ENCODE measurements at regions not wholly inside any gene's neighbourhood (a gene's known extent, or its start where the extent isn't known, plus 50 kb on each side); places are given as distances from the start of the nearest gene placed in this dataset.

GRCh38 chr4:155526452-155527169 lies 140.0 kb upstream of the GUCY1A1 start:
- no peak for ATAC-seq
- no peaks in the 10 kb centered on the region for H3K27me3 ChIP-seq (ENCODE audit: control insufficient read depth in 2 of 2, insufficient read depth in 2 of 2, low read length in 2 of 2)
- no peaks in the 10 kb centered on the region for H3K9me3 ChIP-seq (replicated peaks; ENCODE audit: control insufficient read depth, insufficient read depth, low read depth, low read length)
- H3K4me3 ChIP-seq, result no peak overlapping the region
- no peaks in the 10 kb centered on the region for H3K36me3 ChIP-seq (ENCODE audit: control insufficient read depth, insufficient read depth, low read length)
- H2AFZ ChIP-seq (ENCODE audit: low read depth, low read length), result no peak overlapping the region
- no peak for FAIRE-seq
- POLR2A ChIA-PET, result no interaction called here
- no peak overlapping the region for H3K9ac ChIP-seq (ENCODE audit: insufficient read depth in 1 of 2, low read depth in 2 of 2, low read length in 2 of 2)
- no peak for TF ChIP-seq MBD2 (IDR thresholded peaks at IDR 0.05; ENCODE audit: borderline replicate concordance, low read depth)
- H4K20me1 ChIP-seq (replicated peaks; ENCODE audit: control insufficient read depth, insufficient read depth, low read length), result no peaks in the 10 kb centered on the region
- no peak for DNase-seq (ENCODE audit: extremely low read depth in 1 of 4, low spot score in 3 of 4)
- no peaks in the 10 kb centered on the region for H3K4me1 ChIP-seq (replicated peaks in 1 of 2; ENCODE audit: control insufficient read depth in 2 of 2, insufficient read depth in 2 of 2, low read length in 2 of 2)
- under 1% methylated on average over 8 of the region's 8 CpGs for whole genome bisulfite sequencing (ENCODE audit: insufficient coverage, low coverage, missing lambda C conversion rate)
- BruUV-seq (replicated peaks), result no TSS peak
- H3K9me1 ChIP-seq (ENCODE audit: control insufficient read depth, insufficient read depth, low read length), result no peaks in the 10 kb centered on the region
- no peak overlapping the region for H3K4me2 ChIP-seq (ENCODE audit: insufficient read depth, low read length)
- no peak overlapping the region for H3K27ac ChIP-seq (ENCODE audit: extremely low read depth, low read depth, low read length)
- intact Hi-C loops (cut with micrococcal nuclease), result no loop called here
- CTCF ChIA-PET (ENCODE audit: low intra/inter-chr PET ratio), result no interaction called here
- in situ Hi-C loops (cut with MboI), result no loop called here
- H3K79me2 ChIP-seq (ENCODE audit: control insufficient read depth, insufficient read depth, low read length), result no peaks in the 10 kb centered on the region

DNA sequence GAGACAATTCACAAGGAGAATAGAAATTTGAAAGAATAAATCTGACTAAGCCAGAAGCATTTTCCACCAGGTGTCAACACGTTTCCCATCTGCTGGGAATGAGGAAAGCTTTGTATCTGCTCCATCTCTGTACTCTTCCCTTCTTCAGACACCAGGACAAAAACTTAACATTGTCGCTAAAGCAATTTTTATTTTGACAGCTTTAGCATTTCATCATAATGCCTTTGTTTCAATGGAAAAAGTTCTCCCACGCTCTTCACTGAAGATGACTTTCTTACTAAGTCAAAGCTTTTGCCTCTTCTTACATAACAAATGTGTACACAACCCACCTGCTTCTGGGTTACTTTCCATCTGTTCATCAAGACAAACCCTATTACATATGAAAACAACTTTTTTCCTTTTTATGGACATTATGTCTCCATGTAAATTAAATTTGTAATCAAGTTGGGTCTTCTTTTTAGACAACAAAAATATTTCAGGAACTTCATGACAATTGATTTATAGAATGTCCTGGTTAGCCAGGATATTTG lies 141.7 kb upstream of the GUCY1A1 start:
- Histone ChIP-seq H4K20me1 (replicated peaks; ENCODE audit: control insufficient read depth, insufficient read depth, low read length) (no peaks in the 10 kb centered on the region), H3K36me3 (ENCODE audit: control insufficient read depth, insufficient read depth, low read length) (no peaks in the 10 kb centered on the region), H3K9me3 (replicated peaks; ENCODE audit: control insufficient read depth, insufficient read depth, low read depth, low read length) (no peaks in the 10 kb centered on the region; the same call in 1 of the 2 replicates), H3K79me2 (ENCODE audit: control insufficient read depth, insufficient read depth, low read length) (no peaks in the 10 kb centered on the region), H3K9me1 (ENCODE audit: control insufficient read depth, insufficient read depth, low read length) (no peaks in the 10 kb centered on the region), H3K27ac (ENCODE audit: extremely low read depth, low read depth, low read length) (no peak overlapping the region), H3K4me2 (ENCODE audit: insufficient read depth, low read length) (no peak overlapping the region), H3K4me3 (no peak overlapping the region), H2AFZ (ENCODE audit: low read depth, low read length) (no peak overlapping the region), H3K4me1 (replicated peaks in 1 of 2; ENCODE audit: control insufficient read depth in 2 of 2, insufficient read depth in 2 of 2, low read length in 2 of 2) (no peaks in the 10 kb centered on the region), H3K27me3 (ENCODE audit: control insufficient read depth in 2 of 2, insufficient read depth in 2 of 2, low read length in 2 of 2) (no peaks in the 10 kb centered on the region), H3K9ac (ENCODE audit: insufficient read depth in 1 of 2, low read depth in 2 of 2, low read length in 2 of 2) (no peak overlapping the region)
- intact Hi-C loops (cut with micrococcal nuclease), result no loop called here
- FAIRE-seq (no peak), DNase-seq (ENCODE audit: extremely low read depth in 1 of 4, low spot score in 3 of 4) (no peak), ATAC-seq (no peak)
- BruUV-seq (replicated peaks), result no TSS peak
- 0% methylated on average over 3 of the region's 3 CpGs for WGBS (ENCODE audit: insufficient coverage, low coverage, missing lambda C conversion rate)
- ChIA-PET POLR2A (no interaction called here), CTCF (ENCODE audit: low intra/inter-chr PET ratio) (no interaction called here)
- in situ Hi-C loops (cut with MboI), result no loop called here
- TF ChIP-seq CHD2 (IDR thresholded peaks at IDR 0.05; ENCODE audit: low read depth, low read length), result no peak
- TF ChIP-seq, protein P1, sequence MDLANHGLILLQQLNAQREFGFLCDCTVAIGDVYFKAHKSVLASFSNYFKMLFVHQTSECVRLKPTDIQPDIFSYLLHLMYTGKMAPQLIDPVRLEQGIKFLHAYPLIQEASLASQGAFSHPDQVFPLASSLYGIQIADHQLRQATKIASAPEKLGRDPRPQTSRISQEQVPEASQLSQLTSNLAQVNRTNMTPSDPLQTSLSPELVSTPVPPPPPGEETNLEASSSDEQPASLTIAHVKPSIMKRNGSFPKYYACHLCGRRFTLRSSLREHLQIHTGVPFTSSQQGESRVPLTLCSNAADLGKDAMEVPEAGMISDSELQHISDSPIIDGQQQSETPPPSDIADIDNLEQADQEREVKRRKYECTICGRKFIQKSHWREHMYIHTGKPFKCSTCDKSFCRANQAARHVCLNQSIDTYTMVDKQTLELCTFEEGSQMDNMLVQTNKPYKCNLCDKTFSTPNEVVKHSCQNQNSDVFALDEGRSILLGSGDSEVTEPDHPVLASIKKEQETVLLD (IDR thresholded peaks at IDR 0.05), result no peak
- no peak for TF ChIP-seq ZBTB40 (IDR thresholded peaks at IDR 0.05)
- no peak for TF ChIP-seq ZBTB40 (CRISPR knock-in tag; IDR thresholded peaks at IDR 0.05)

All from K562 (cell line).